ENCODE measurements at regions not wholly inside any gene's neighbourhood (a gene's known extent, or its start where the extent isn't known, plus 50 kb on each side); places are given as distances from the start of the nearest gene placed in this dataset.

- TF ChIP-seq CTCF (IDR thresholded peaks at IDR 0.05; ENCODE audit: borderline replicate concordance, extremely low read depth, low read length, poor library complexity, severe bottlenecking) (no peak), EZH2 (IDR thresholded peaks at IDR 0.05; ENCODE audit: borderline replicate concordance, low read depth, low read length, severe bottlenecking) (no peak)
These were observed 561.3 kb downstream of the CCER1 start for GRCh38 chr12:90393652-90394051.
